WTC11 (cell line): ENCODE measurements at regions not wholly inside any gene's neighbourhood (a gene's known extent, or its start where the extent isn't known, plus 50 kb on each side); places are given as distances from the start of the nearest gene placed in this dataset.

Experiments
- ATAC-seq: fragments of 200-7000 bp; cut with Tn5 transposase; 2 replicates; pipeline ENCODE4 v1.10.0; 2021; ENCODE audit warnings: mild to moderate bottlenecking, moderate library complexity
- CTCF ChIA-PET: fragments of 300-600 bp; sonication (Branson Sonifier 250); formaldehyde crosslinking; loops from one replicate; lab custom pipeline; 2021; ENCODE audit warnings: antibody characterized with exemption; lab: Charles Lee
- POLR2A ChIA-PET: fragments of 350-600 bp; sonication (Branson Sonifier 250); formaldehyde crosslinking; loops from one replicate; lab custom pipeline; 2021; ENCODE audit warnings: antibody characterized with exemption; lab: Charles Lee
- DNase-seq: peaks from one replicate; pipeline ENCODE4 v3.0.0; 2021; ENCODE audit warnings: low spot score
- H3K27ac Mint-ChIP-seq: 2 replicates; pipeline ENCODE4 v1.8.0; 2021; ENCODE audit warnings: mixed read lengths
- H3K27me3 Mint-ChIP-seq: 2 replicates; pipeline ENCODE4 v1.8.0; 2021; ENCODE audit warnings: low read depth, mild to moderate bottlenecking, moderate library complexity, mixed read lengths
- H3K36me3 Mint-ChIP-seq: 2 replicates; pipeline ENCODE4 v1.8.0; 2021; ENCODE audit warnings: mixed read lengths
- H3K4me1 Mint-ChIP-seq: 2 replicates; pipeline ENCODE4 v1.8.0; 2022; ENCODE audit warnings: mixed read lengths
- H3K4me3 Mint-ChIP-seq: 2 replicates; pipeline ENCODE4 v1.8.0; 2021; ENCODE audit warnings: mild to moderate bottlenecking, moderate library complexity, mixed read lengths
- H3K9me3 Mint-ChIP-seq: 2 replicates; pipeline ENCODE4 v1.8.0; 2021; ENCODE audit warnings: mixed read lengths
- ELF4 ChIP-seq: sonication (generic); formaldehyde crosslinking; IDR thresholded peaks from 2 replicates; pipeline ENCODE4 v1.8.1; 2022; ENCODE audit warnings: low read depth, mild to moderate bottlenecking, moderate library complexity, missing genetic modification reagents
- EMX1 ChIP-seq: fragments of 250-450 bp; sonication (Bioruptor Pico); IDR thresholded peaks from 2 replicates; pipeline ENCODE4 v1.8.0; 2021; ENCODE audit warnings: mild to moderate bottlenecking
- FOXJ3 ChIP-seq: sonication (generic); formaldehyde crosslinking; IDR thresholded peaks from 2 replicates; pipeline ENCODE4 v1.9.0; 2021; ENCODE audit warnings: missing genetic modification reagents, mild to moderate bottlenecking, borderline replicate concordance
- HMGA2 ChIP-seq: fragments of 250-450 bp; sonication (Bioruptor Pico); IDR thresholded peaks from 2 replicates; pipeline ENCODE4 v1.4.0; 2021; ENCODE audit warnings: mild to moderate bottlenecking, moderate library complexity
- JUN ChIP-seq: sonication (generic); formaldehyde crosslinking; IDR thresholded peaks from 2 replicates; pipeline ENCODE4 v1.8.0; 2023; ENCODE audit warnings: mild to moderate bottlenecking, missing genetic modification reagents
- TF ChIP-seq, protein P1 (sequence below): sonication (generic); formaldehyde crosslinking; IDR thresholded peaks from 2 replicates; pipeline ENCODE4 v1.8.0; 2022; ENCODE audit warnings: mild to moderate bottlenecking, missing genetic modification reagents
- TF ChIP-seq, protein P2 (sequence below): sonication (generic); formaldehyde crosslinking; IDR thresholded peaks from 2 replicates; pipeline ENCODE4 v1.8.1; 2023; ENCODE audit warnings: mild to moderate bottlenecking, missing genetic modification reagents, moderate library complexity
- TF ChIP-seq, protein P3 (sequence below): fragments of 250-450 bp; sonication (Bioruptor Pico); IDR thresholded peaks from 2 replicates; pipeline ENCODE4 v1.9.0; 2021; ENCODE audit warnings: mild to moderate bottlenecking
- TF ChIP-seq, protein P4 (sequence below): sonication (generic); formaldehyde crosslinking; IDR thresholded peaks from 2 replicates; pipeline ENCODE4 v1.8.1; 2022; ENCODE audit warnings: low read depth, mild to moderate bottlenecking, moderate library complexity, missing genetic modification reagents, borderline replicate concordance
- TF ChIP-seq, protein P5 (sequence below): sonication (generic); formaldehyde crosslinking; IDR thresholded peaks from 2 replicates; pipeline ENCODE4 v1.8.1; 2023; ENCODE audit warnings: mild to moderate bottlenecking, missing genetic modification reagents, moderate library complexity
- TF ChIP-seq, protein P6 (sequence below): sonication (generic); formaldehyde crosslinking; IDR thresholded peaks from 2 replicates; pipeline ENCODE4 v1.8.0; 2022; ENCODE audit warnings: mild to moderate bottlenecking, missing genetic modification reagents
- TF ChIP-seq, protein P7 (sequence below): fragments of 250-450 bp; sonication (Bioruptor Pico); IDR thresholded peaks from 2 replicates; pipeline ENCODE4 v1.8.0; 2021; ENCODE audit warnings: mild to moderate bottlenecking
- TF ChIP-seq, protein P8 (sequence below): sonication (generic); formaldehyde crosslinking; IDR thresholded peaks from 2 replicates; pipeline ENCODE4 v1.8.1; 2022; ENCODE audit warnings: missing genetic modification reagents, borderline replicate concordance

DNA sequence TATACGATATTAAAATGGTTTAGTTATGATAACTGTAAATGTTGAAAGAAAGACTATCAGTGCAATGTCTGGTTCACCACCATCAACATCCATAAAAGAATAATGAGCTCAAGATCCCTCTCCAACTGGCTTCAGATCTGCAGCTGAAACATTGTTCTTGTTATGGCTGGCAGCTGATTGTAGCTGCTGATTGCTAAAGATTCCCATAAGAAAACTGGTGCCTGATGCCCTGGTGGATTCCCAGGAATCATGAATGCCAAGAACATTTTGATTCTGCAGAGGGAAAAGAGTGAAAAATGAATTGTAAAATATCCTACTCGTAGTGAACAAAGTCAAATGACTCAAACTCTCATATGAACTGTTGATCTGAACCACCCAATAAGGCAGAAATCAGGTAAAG is 1160.2 kb downstream of the EPHA7 start (continued):
- TF ChIP-seq ELF4 (CRISPR knock-in tag), result no peak
- TF ChIP-seq, protein P1, sequence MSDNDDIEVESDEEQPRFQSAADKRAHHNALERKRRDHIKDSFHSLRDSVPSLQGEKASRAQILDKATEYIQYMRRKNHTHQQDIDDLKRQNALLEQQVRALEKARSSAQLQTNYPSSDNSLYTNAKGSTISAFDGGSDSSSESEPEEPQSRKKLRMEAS (CRISPR knock-in tag), result no peak
- TF ChIP-seq JUN (CRISPR knock-in tag), result no peak
- no peak for TF ChIP-seq HMGA2 (CRISPR knock-in tag)
- TF ChIP-seq, protein P2, sequence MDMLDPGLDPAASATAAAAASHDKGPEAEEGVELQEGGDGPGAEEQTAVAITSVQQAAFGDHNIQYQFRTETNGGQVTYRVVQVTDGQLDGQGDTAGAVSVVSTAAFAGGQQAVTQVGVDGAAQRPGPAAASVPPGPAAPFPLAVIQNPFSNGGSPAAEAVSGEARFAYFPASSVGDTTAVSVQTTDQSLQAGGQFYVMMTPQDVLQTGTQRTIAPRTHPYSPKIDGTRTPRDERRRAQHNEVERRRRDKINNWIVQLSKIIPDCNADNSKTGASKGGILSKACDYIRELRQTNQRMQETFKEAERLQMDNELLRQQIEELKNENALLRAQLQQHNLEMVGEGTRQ (CRISPR knock-in tag), result no peak
- TF ChIP-seq, protein P3, sequence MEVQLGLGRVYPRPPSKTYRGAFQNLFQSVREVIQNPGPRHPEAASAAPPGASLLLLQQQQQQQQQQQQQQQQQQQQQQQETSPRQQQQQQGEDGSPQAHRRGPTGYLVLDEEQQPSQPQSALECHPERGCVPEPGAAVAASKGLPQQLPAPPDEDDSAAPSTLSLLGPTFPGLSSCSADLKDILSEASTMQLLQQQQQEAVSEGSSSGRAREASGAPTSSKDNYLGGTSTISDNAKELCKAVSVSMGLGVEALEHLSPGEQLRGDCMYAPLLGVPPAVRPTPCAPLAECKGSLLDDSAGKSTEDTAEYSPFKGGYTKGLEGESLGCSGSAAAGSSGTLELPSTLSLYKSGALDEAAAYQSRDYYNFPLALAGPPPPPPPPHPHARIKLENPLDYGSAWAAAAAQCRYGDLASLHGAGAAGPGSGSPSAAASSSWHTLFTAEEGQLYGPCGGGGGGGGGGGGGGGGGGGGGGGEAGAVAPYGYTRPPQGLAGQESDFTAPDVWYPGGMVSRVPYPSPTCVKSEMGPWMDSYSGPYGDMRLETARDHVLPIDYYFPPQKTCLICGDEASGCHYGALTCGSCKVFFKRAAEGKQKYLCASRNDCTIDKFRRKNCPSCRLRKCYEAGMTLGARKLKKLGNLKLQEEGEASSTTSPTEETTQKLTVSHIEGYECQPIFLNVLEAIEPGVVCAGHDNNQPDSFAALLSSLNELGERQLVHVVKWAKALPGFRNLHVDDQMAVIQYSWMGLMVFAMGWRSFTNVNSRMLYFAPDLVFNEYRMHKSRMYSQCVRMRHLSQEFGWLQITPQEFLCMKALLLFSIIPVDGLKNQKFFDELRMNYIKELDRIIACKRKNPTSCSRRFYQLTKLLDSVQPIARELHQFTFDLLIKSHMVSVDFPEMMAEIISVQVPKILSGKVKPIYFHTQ (CRISPR knock-in tag), result no peak
- TF ChIP-seq, protein P4, sequence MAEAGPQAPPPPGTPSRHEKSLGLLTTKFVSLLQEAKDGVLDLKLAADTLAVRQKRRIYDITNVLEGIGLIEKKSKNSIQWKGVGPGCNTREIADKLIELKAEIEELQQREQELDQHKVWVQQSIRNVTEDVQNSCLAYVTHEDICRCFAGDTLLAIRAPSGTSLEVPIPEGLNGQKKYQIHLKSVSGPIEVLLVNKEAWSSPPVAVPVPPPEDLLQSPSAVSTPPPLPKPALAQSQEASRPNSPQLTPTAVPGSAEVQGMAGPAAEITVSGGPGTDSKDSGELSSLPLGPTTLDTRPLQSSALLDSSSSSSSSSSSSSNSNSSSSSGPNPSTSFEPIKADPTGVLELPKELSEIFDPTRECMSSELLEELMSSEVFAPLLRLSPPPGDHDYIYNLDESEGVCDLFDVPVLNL (CRISPR knock-in tag), result no peak

DNA sequence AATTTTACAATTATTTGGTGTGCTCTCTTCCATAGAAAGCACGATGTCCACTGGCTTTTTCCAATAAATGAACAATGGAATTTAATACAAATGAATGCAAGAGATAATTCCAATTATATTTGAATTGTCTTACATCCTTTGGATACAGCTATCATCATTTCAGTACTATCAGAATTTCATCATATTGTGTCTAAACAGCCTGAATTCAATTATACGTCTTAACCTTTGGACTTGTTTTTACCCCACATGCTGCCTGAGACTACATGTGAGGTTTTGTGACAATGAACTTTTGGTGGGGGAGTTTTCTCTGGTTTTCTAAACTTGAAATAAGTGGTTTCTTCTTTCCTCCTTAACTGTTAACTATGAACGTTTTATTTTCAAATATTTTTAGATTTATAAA is 1176.0 kb downstream of the EPHA7 start:
- no peak for ATAC-seq
- Mint-ChIP-seq H3K27ac (no peak overlapping the region), H3K4me1 (no peaks in the 10 kb centered on the region), H3K9me3 (no peaks in the 10 kb centered on the region)
- TF ChIP-seq EMX1 (CRISPR knock-in tag) (no peak), ELF4 (CRISPR knock-in tag) (no peak), FOXJ3 (CRISPR knock-in tag) (no peak)
- TF ChIP-seq, protein P5, sequence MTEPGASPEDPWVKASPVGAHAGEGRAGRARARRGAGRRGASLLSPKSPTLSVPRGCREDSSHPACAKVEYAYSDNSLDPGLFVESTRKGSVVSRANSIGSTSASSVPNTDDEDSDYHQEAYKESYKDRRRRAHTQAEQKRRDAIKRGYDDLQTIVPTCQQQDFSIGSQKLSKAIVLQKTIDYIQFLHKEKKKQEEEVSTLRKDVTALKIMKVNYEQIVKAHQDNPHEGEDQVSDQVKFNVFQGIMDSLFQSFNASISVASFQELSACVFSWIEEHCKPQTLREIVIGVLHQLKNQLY (CRISPR knock-in tag), result no peak
- TF ChIP-seq, protein P6, sequence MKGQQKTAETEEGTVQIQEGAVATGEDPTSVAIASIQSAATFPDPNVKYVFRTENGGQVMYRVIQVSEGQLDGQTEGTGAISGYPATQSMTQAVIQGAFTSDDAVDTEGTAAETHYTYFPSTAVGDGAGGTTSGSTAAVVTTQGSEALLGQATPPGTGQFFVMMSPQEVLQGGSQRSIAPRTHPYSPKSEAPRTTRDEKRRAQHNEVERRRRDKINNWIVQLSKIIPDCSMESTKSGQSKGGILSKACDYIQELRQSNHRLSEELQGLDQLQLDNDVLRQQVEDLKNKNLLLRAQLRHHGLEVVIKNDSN (CRISPR knock-in tag), result no peak
- TF ChIP-seq, protein P4 (CRISPR knock-in tag), result no peak
- TF ChIP-seq, protein P7, sequence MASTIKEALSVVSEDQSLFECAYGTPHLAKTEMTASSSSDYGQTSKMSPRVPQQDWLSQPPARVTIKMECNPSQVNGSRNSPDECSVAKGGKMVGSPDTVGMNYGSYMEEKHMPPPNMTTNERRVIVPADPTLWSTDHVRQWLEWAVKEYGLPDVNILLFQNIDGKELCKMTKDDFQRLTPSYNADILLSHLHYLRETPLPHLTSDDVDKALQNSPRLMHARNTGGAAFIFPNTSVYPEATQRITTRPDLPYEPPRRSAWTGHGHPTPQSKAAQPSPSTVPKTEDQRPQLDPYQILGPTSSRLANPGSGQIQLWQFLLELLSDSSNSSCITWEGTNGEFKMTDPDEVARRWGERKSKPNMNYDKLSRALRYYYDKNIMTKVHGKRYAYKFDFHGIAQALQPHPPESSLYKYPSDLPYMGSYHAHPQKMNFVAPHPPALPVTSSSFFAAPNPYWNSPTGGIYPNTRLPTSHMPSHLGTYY, result no peak
- TF ChIP-seq, protein P1 (CRISPR knock-in tag), result no peak
- TF ChIP-seq, protein P8, sequence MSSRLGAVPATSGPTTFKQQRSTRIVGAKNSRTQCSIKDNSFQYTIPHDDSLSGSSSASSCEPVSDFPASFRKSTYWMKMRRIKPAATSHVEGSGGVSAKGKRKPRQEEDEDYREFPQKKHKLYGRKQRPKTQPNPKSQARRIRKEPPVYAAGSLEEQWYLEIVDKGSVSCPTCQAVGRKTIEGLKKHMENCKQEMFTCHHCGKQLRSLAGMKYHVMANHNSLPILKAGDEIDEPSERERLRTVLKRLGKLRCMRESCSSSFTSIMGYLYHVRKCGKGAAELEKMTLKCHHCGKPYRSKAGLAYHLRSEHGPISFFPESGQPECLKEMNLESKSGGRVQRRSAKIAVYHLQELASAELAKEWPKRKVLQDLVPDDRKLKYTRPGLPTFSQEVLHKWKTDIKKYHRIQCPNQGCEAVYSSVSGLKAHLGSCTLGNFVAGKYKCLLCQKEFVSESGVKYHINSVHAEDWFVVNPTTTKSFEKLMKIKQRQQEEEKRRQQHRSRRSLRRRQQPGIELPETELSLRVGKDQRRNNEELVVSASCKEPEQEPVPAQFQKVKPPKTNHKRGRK (CRISPR knock-in tag), result no peak
- TF ChIP-seq, all 79 proteins: peak for 0
- DNase-seq, result no peak
- Mint-ChIP-seq H3K27me3 (no peaks in the 10 kb centered on the region), H3K4me3 (no peak overlapping the region), H3K36me3 (no peaks in the 10 kb centered on the region)
- POLR2A ChIA-PET, result no interaction called here
- CTCF ChIA-PET, result no interaction called here
